Cardiac septum (tissue), 1 donor: ENCODE measurements at regions not wholly inside any gene's neighbourhood (a gene's known extent, or its start where the extent isn't known, plus 50 kb on each side); places are given as distances from the start of the nearest gene placed in this dataset.
"Not testable (repeated sequence)": the region's sequence is repeated elsewhere in the genome, so short reads cannot be mapped to it uniquely, and the experiment has no call there.

Experiments
- DNase-seq: peaks from one replicate; pipeline ENCODE4 v3.0.0-alpha.2; 2020; ENCODE audit warnings: low spot score
- intact Hi-C: fragments of 100-400 bp; cut with DNase I; formaldehyde crosslinking; loops from one replicate; pipeline ENCODE4 v1.14.0; 2022
- donor health status: DM: no; HTN: no; CAD: no.

DNA sequence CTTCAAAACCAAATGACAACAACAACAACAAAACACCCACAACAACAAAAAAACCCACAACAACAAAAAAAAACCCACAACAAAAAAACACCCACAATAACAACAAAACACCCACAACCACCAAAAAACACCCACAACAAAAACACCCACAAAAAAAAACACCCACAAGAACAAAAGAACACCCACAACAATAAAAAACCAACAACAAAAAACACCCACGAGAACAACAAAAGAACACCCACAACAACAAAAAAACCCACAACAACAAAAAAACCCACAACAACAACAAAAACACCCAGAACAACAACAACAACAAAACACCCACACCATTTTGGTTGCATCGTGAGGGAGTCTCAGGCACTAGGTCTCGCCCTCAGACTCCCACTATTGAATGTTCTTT, 117.8 kb downstream of the C16orf95 start:
- DNase-seq, result no peak
- intact Hi-C loops, result no loop called here

DNA sequence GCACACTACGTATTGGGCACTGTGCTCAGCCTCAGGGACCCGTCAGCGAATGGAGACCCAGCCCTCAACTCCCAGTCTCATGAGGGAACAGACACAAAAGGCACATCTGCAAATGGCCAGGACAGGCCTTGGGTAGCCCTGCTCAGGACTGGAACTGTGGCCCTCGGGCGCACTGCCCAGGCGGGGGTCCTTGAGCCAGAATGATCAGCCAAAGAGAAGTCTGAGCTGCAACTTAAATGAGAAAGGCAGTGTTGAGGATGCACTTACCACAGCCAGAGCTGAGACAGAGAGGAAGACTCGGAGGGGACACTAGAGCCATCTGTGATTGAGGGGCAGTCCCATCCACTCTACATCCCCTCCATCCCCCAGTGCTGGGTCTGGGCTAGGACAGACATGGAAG, 117.3 kb downstream of the C16orf95 start:
- intact Hi-C loops, result no loop called here
- DNase-seq, result no peak

DNA sequence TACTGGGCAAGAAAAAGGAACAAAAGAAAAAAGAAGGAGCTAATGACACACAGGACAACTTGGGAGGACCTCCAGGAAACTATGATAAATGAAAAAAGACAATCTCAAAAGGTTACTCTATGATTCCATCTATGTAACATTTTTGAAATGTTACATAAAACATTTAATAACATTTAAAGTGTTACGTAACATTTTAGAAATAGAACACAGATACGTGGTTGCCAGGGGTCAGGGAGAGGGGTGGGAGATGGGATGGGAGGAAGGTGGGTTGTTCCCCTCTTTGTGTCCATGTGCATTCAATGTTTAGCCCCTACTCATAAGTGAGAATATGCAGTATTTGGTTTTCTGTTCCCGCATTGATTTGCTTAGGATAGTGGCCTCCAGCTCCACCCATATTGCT, 116.6 kb downstream of the C16orf95 start:
- intact Hi-C loops, result no loop called here
- no peak for DNase-seq

DNA sequence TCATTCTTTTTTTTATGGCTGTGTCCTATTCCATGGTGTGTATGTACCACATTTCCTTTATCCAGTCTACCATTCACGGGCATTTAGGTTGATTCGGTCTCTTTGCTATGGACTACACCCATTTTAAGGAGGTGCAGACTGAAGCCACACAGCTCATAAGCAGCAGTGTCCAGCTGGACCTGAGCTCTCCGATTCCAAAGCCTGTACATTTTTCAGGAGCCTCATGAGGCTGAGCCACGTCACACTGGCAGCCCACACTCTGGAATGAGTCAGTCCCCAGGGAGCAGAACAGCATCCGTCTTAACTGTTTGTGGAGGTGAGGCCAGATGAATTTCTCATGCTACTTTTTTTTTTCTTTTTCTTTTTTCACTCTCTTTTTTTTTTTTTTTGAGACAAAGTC, 116.1 kb downstream of the C16orf95 start:
- intact Hi-C loops, result no loop called here
- DNase-seq, result no peak

DNA sequence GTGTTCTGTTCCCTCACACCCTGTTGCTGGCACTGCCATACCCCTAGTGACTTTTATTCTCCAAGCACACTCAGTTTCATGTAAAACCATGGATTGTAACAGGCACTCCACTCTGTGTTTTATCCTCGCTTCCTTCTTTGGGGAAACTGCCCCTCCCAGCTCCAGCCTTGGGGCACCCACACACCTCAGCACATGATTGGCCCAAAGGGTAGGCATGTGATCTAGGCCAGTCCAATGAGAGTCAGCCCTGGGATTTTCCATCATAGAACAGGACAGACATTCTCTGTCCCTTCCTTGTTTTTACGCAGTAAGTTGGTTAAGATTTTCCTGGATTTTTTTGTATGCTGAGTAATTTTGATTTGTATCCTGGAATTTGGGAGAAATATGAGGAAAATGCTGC, 115.4 kb downstream of the C16orf95 start:
- intact Hi-C loops, result no loop called here
- no peak for DNase-seq

DNA sequence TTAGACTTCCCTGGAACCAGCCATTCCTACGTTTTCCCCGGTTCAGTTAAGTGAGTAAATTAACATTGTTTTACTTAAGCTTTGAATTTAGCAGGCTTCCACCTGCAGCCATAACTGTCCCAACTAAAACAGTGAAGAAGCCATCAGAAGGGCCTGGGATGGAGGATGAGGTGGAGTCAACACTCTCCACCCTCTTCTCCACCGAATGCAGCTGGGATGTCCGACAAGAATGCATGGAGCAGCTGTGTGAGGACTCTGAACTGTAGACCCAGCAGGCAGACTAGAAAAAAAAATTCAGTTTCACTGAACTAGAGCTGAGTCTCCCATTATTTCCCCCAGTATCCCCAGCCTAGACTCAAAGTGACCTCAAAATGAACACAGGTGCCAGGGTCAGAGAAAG, 114.8 kb downstream of the C16orf95 start:
- intact Hi-C loops, result no loop called here

DNA sequence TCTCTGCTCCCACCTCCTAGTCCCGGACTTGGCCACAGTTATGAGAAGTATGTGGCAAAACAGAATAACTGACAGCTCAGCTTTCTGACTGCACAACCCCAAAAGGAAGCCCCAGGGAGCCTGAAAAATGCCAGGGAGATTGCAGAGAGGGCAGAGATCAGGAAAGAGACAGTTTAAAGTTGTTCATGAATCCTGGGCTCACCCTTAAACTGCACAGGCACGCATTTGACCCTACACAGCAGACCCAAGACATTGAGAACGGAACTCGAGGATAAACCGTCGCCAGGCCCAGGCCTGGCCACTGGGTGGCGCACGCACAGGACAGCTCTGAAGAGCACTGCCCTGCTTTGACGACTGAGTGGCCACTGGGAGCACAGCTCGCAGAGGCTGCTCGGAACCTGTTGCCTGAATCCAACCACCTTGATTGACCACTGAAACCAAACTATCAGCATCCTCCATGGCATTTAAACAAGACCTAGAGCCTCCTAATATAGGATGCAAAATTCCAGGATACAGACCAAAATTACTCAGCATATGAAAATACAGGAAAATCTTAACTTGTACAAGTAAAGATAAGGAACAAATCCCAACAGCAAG, 114.0 kb downstream of the C16orf95 start:
- DNase-seq, result no peak
- intact Hi-C loops, result no loop called here

More for the DNA sequence above, 114.8 kb downstream of the C16orf95 start:
- no peak for DNase-seq

DNA sequence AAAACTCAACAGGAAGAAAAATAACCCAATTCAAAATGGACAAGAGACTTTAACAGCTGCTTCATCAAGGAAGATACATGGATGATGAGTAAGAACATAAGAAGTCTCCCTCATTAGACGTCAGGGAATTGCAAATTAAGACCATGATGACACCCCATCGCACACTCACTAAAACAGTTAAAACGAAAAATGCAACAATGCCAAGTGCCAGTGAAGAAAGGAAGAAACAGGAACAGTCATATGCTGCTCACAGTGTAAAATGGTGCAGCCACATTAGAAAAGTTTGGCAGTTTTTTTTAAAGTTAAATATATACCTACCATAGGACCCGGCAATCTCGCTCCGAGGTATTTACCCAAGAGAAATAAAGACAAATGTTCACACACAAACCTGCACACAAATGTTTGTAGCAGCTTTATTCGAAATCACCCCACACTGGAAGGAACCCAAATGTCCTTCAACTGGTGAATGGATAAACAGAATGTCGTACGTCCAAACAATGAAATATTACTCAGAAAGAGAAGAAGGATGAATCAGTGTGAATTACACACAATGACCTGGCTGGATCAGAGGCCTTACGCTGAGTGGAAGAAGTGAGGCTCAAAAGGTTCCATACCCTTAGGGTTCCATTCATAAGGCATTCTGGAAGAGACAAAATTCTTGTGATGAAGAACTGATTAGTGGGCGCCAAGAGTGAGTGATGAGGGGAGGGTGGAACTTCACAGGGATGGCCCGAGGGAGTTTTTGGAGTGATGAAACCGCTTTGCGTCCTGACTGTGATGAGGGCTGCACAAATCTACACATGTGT, 110.3 kb downstream of the C16orf95 start:
- no peak for DNase-seq
- intact Hi-C loops, result no loop called here

DNA sequence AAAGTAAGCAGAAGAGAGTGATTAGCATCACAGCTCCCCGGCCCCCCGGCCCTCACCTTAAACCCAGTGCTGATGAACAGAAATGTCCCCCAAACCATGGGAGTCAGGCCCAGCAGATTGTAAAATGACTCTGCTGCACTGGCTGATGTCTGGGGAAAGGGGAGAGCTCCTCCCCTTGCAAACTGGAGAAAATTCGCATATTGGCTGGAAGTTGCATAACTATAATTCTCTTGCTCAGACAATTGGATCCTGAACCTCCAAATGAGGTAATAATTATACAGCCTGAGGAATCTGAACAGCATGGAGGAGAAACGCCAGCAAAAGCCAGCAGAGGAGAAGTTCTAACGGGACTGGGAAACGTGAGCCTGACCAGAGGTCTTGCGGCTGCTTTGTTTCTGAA, 109.7 kb downstream of the C16orf95 start:
- DNase-seq, result no peak
- intact Hi-C loops, result no loop called here

DNA sequence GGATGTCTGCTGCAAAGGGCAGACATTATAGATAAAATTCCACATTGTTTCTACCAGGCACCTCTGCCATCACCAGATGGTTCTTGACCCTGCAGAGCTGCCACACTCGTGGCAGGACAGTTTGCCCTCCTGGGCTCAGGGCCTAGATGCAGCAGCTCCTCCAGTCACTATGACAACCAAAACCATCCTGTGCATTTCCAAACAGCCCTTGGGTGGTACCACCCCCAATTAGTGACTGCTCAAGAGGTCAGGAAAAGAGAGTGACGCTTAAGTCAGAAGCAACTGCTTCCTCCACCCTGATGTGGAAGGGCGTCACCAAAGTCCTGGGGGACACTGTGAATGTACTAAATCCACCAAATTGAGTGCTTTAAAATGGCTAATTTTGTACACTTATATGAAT, 109.2 kb downstream of the C16orf95 start:
- DNase-seq, result no peak
- intact Hi-C loops, result no loop called here

DNA sequence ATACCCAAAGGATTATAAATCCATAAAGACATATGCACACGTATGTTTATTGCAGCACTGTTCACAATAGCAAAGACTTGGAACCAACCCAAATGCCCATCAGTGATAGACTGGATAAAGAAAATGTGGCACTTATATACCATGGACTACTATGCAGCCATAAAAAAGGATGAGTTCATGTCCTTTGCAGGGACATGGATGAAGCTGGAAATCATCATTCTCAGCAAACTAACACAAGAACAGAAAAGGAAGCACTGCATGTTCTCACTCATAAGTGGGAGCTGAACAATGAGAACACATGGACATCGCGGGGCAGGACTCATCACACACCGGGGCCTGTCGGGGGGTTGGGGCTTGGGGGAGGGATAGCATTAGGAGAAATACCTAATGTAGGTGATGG, 108.2 kb downstream of the C16orf95 start:
- DNase-seq, intact Hi-C loops: not testable (repeated sequence)

DNA sequence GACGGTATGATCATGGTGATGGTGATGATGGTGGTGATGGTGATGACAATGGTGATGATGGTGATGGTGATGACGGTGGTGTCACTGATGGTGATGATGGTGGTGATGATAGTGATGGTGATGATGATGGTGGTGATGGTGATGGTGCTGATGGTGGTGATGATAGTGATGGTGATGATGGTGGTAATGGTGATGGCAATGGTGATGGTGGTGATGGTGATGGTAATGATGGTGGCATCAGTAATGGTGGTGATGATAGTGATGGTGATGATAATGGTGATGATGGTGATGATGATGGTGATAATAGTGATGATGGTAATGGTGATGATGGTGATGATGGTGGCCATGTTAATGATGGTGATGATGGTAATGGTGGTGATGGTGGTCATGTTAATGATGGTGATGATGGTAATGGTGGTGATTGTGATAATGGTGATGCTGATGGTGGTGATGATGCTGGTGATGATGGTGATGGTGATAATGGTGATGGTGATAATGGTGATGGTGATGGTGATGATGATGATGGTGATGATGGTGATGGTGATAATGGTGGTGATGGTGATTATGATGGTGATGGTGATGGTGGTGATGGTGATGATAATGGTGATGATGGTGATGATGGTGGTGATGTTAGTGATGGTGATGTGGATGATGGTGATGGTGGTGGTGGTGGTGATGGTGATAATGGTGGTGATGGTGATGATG, 107.2 kb downstream of the C16orf95 start:
- DNase-seq, result no peak
- intact Hi-C loops, result no loop called here

DNA sequence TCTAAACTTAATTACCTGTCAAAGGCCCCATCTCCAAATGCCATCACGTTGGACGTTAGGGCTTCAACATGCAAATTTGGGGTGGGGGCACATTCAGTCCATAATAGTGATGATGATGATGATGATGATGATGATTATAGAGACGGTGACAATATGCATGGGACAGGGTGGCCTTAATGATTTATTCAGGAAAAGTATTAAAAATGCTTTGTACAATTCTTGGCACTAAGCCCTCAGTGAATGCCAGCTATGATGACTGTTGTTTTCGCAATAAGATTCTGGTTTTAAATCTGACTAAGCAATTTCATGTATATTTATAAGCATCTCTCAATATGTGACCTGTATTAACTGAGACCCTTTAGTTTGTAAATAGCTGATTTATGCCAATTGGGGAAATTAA, 106.3 kb downstream of the C16orf95 start:
- DNase-seq, result no peak
- intact Hi-C loops, result no loop called here

DNA sequence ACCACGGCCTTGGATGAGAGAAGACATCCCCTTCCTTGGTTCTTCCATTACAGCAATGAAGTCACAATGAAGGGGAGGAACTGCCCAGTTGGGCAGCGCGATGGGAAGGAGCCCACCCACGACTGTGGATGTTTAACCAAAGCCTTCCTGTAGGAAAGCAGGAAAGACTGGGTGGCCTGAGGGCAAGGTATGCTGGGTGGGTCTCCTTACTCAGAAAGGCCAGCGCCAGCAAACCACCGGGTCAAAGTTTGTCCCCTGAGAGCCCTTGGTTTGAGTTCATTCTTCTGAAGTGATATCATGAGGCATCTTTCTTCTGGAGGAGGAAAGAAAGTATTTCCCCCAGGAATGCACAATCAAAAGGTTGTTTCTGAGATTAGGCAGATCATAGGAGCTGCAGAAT, 105.2 kb downstream of the C16orf95 start:
- no peak for DNase-seq
- intact Hi-C loops, result no loop called here

DNA sequence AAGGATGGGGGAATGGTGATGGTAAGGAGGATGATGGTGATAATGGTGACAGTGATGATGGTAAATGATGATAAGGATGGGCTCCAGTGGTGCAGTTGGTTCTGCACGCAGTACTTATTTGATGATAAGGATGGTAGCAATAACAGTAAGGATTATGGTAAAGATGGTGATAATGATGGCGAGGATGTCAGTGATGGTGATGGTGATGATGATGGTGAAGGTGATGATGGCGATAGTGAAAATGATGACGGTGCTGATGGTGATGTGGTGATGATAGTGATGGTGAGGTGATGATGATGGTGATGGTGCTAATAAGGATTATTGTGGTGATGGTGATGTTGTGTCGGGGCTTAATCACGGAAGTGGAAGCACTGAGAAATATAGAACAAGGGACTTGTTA, 103.7 kb downstream of the C16orf95 start:
- no peak for DNase-seq
- intact Hi-C loops, result no loop called here

DNA sequence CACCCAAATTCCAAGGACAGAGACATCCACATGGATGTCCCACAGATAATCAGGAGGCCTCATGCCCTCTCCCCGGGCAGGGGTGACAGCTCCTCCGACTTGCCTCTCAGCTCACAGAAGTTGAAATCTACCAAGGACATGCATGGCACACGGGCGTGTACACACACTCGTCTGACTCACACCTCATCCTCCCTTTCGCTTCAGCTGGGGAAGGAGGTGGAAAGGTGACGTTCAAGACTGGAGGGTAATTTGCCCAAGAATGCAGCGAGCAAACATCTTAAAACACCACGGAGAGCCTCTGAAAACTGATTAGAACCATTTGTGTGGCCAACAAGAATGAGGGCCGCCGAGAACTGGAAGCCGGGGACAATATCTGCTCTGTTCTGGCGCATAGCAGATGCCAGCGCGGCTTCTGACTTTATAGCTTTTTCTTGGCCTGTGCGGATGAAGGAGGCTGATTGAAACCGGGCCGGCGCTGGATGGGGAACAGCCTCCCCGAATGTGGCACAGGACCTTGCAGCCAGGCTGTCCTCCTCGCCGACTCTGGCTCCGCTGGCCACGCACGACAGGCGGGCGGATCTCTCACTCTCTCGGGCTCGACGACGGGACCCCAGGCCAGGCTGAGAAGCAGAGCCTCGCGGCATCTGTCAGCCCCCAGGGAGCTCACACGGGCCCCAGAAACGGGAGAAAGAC, 100.9 kb downstream of the C16orf95 start:
- no peak for DNase-seq
- intact Hi-C loops, result no loop called here

DNA sequence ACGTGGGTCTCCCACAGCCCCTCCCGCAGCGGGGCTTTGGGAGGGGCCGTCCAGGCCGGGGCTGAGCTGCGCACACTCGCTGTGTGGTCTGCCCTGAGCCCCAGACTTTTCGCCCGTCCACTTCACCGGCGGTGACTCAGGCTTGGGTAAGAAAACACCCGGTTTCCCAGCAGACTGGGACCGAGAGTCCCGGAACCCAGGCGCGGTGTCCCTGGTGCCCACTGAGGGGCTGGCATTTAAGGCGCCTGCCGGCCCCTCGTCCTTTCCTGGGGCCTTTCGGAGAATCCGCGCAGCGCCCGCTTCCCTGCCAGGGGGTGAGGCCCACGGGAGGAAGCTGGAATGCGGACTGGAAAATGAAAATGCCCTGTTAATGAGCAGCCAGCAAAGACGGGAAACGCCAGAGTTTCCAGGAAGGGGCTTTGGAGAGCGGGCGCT, 100.3 kb downstream of the C16orf95 start:
- intact Hi-C loops, result no loop called here
- DNase-seq, result no peak

DNA sequence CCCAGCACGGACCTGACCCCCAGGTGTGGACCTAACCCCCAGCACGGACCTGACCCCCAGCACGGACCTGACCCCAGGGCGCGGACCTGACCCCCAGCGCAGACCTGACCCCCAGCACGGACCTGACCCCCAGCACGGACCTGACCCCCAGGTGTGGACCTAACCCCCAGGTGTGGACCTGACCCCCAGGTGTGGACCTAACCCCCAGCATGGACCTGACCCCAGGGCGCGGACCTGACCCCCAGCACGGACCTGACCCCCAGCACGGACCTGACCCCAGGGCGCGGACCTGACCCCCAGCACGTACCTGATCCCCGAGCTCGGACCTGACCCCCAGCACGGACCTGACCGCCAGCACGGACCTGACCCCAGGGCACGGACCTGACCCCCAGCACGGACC, 99.4 kb downstream of the C16orf95 start:
- DNase-seq, intact Hi-C loops: not testable (repeated sequence)

DNA sequence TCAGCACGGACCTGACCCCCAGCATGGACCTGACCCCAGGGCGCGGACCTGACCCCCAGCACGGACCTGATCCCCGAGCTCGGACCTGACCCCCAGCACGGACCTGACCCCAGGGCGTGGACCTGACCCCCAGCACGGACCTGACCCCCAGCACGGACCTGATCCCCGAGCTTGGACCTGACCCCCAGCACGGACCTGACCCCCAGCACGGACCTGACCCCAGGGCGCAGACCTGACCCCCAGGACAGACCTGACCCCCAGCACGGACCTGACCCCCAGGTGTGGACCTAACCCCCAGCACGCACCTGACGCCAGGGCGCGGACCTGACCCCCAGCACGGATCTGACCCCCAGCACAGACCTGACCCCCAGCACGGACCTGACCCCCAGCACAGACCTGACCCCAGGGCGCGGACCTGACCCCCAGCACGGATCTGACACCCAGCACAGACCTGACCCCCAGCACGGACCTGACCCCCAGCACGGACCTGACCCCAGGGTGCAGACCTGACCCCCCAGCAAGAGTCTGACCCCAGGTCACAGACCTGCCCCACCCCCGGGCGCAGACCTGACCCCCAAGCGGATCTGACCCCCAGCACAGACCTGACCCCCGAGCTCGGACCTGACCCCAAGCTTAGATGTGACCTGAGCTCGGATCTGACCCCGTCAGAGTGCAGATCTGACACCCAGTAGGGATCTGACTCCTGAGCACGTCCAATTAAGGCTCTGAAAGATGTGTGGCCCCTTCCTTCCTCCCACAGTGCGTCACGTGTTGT, 98.7 kb downstream of the C16orf95 start:
- intact Hi-C loops, result no loop called here
- DNase-seq, result no peak
